ENCODE measurements at regions not wholly inside any gene's neighbourhood (a gene's known extent, or its start where the extent isn't known, plus 50 kb on each side); places are given as distances from the start of the nearest gene placed in this dataset.
"Not testable (repeated sequence)": the region's sequence is repeated elsewhere in the genome, so short reads cannot be mapped to it uniquely, and the experiment has no call there.

DNA sequence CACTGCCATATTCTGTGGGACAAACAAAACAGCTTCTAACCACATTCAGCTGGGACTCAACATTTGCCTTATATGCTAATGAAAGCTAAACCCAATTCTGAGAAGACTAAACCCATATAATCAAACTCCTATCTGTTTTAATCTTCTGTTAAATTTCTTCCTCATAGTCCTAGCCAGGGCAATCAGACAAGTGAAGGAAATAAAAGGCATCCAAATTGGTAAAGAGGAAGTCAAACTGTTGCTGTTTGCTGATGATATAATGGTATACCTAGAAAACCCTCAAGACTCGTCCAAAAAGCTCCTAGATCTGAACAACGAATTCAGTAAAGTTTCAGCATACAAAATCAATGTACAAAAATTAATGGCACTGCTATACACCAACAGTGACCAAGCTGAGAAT, 157.1 kb downstream of the PHLDA1 start:
- in situ Hi-C loops (cut with MboI; ENCODE audit: low sequenced_read_pairs) = no loop called here

DNA sequence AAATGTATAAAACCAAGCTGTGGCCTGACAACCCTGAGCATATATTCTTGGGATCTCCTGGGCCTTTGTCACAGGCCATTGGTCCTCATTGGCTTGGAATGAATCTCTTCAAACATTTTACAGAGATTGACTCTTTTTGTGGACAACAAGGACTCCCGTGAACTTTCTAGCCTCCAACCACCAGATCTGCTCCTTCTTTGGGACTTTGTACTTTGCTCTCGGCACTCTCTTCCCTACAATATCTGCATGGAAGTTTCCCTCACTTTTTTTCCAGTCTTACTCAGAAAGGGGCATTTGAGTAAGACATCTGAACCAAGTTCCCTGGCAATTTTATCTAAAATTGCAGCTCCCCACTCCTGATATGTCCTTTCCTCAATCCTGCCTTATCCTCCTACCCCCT, 158.8 kb downstream of the PHLDA1 start:
- in situ Hi-C loops (cut with MboI; ENCODE audit: low sequenced_read_pairs) = no loop called here

DNA sequence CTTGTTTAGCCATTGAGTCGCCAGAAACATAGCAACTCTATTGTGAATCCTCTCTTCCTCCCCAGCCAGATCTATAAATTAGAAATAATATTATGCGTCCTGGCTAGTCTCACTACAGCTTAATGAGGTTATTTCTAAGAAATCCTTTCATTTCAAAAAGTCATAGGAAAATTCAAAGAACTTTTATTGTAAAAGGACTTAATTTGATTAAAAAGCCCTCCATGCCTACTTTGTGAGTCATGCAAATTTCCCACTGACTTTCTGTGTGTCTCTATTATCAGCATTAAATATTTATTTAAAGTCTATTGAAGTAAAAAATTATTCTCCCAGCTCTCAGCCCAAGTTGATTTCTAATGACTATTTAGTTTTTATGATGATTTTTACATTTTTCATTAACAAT, 160.7 kb downstream of the PHLDA1 start:
- in situ Hi-C loops (cut with MboI; ENCODE audit: low sequenced_read_pairs) = no loop called here

DNA sequence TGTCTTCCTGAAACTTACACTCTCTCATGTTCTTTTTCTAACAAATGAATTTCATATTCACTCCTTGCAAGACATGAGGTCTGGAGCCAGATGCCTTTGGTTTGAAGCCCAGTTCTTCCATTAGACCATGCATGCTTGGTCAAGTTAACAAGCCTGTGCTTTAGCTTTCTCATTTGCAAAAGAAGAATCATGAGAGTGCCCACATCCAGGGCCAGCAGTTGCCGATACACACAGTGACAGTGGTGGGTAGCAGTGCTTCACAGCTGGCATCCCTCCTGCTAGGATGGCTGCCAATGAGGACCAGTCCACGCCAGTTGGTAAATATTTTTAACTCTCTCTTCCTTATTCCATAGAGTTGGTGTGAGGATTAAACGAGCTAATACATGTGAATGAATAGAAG, 163.1 kb downstream of the PHLDA1 start:
- in situ Hi-C loops (cut with MboI; ENCODE audit: low sequenced_read_pairs) = no loop called here

DNA sequence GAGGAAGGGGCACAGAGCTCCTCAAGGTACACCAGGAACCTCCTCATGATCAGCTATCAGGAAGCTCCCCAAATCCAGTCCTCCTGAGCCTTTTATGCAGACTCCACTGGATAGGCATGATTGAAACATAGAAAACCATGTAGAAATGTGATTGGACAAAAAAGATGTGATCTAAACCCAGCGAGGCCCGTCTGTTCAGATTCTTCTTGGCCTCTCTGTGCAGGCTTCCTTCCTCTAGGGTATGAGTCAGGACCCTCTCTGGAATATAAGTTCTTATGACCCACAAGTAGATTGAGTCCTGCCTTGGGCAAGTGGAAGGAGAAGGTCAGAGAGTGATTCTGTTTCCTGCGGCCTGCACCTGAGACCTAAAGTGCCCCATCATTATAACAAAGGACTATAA, 166.3 kb downstream of the PHLDA1 start:
- in situ Hi-C loops (cut with MboI; ENCODE audit: low sequenced_read_pairs) = no loop called here

DNA sequence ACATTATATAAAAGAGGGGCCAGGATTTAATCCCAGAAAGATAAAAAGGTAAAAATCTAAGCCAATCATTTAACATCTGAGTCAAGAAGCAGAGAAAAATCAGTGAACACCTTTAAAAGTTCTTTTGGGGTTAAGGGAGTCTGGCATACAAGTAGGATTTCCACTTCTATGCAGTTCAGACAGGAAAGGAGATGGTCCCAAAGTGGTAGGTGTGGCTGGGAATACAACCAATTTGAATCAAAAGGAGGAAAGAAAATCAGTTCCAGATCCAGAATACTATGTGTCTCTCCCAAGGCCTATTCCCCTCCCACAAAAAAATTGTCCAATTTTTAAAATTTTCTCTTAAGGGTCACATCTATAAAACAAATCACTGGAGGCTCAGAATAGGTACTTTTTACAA, 167.4 kb downstream of the PHLDA1 start:
- in situ Hi-C loops (cut with MboI; ENCODE audit: low sequenced_read_pairs) = no loop called here

DNA sequence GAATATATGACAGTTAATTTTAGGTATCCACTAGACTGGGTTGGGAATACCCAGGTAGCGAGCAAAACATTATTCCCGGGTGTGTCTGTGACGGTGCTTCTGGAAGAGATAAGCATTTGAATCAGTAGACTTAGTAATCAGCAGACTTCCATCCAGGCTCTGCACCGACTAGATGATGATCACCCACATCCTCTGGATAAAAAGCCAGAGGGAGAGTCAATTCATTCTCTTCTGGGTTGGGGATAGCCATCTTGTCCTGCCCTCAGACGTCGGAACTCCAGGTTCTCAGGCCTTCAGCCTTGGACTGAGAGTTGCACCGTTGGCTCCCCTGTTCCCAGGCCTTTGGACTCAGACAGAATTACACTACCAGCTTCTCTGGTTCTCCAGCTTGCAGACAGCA, 168.0 kb downstream of the PHLDA1 start:
- in situ Hi-C loops (cut with MboI; ENCODE audit: low sequenced_read_pairs) = no loop called here

DNA sequence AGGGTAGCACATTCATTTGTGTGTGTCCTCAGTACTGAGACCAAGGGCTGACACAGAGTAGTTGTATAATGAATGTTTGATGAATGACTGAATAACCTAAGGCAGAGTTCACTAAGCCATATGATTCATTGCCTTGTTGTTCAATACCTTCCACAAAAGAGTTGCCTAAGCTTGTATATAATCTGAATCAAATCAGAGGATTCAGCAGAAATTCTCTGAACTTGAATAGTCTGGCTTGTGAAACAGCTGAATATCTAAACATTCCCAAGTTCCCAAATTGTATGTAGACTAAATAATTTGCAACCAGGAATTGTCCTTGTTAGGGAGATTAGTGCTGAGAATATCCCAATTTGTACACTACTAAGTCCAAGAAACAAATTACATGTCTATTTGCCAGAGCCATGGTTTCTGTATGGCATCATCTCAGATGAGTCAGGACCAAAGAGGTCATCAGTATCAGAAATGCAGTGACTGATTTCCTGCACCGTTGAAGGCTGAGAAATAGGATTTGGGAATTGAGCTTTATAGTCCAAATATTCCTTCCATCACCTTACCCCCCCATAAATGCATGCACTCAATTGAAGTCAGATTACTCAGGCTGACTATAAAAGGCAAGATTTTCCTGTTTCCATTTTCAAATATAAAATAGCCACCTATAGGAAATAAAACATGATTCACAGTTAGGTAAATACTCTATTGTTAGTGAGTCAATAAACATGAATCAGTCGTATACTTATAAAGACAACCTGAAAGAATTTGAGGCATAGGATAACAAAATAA, 168.7 kb downstream of the PHLDA1 start:
- in situ Hi-C loops (cut with MboI; ENCODE audit: low sequenced_read_pairs) = no loop called here

DNA sequence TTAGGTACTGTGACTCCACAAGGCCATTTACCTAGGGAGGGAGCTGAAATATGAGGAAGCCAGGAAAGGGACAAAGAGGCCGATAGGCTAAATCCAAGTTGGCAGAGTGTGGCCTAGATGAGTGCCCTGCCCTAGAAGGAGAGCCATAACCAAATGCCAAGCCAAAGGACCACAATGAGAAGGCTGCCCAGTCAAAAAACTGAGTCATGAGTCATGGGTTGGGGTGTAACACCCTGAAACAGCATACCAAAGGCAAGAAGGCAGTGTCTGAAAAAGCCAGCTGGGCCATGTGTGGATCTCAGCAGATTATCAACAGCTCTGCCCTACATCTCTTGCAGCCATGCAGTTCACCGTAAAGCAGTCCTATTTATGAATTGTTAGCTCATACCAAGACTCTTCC, 171.7 kb downstream of the PHLDA1 start:
- in situ Hi-C loops (cut with MboI; ENCODE audit: low sequenced_read_pairs) = no loop called here

DNA sequence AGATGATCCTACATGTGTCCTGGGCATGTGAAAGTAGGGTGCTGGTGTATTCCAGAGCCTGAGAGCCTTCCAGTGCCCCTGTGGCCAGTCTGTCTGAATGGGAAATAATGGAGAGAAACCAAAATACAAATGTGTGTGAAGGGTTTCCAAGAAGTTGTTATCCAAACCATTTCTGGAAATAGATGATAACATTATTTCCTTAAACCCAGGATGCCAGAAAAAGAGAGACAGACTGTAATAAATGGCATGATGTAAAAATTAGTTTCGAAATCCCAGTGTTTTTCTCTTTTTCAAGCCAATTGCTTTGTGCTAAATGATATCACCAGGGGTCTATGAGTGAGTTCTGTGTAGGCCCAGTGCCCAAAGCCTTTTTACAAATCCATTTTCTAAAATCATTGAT, 175.3 kb downstream of the PHLDA1 start:
- in situ Hi-C loops (cut with MboI; ENCODE audit: low sequenced_read_pairs) = no loop called here

DNA sequence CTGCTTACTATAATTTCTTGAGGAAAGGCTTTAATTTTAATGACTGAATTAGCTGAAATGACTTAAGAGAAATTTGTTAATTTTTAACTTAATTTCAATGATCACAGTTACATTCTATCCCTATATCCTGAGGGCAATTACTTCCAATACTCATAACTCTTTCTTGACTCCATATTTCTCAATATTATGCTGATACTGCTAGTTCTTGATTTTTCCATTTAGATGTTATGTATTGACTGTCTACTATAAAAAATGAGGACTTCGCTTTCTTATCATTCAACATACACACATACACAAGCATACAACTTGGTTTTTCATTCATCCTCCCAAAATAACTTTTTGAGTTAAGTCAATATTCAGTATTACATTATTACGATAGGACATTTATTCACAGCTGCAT, 176.2 kb downstream of the PHLDA1 start:
- in situ Hi-C loops (cut with MboI; ENCODE audit: low sequenced_read_pairs) = no loop called here

DNA sequence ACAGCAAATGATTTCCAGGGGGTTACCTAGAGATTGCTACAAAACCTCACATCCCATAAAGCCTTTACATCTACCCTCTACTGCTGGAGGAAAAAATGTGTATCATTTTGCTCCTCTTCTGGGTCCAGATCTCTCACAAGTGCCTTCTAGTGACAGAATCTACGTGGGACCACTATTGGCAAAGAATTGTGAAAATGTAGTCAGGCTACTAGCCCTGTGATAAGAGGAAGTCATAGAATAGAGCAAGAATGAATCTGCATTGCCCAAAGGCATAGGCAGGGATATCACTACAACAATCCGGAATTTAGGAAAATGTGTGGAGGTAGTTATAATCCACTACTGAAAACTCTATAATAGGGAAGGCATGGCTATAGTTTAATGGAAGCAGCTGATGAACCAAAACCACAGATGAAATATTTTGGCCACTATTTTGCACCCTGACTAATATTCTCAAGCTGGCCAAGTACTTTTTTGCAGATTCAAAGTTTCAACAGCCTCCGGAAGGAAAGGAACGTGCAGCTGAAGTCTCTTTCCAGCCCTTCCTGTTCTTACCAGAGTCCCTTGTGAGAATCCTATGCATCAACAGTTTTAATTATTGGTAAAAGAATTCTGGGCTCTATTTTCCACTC, 176.8 kb downstream of the PHLDA1 start:
- in situ Hi-C loops (cut with MboI; ENCODE audit: low sequenced_read_pairs) = no loop called here

DNA sequence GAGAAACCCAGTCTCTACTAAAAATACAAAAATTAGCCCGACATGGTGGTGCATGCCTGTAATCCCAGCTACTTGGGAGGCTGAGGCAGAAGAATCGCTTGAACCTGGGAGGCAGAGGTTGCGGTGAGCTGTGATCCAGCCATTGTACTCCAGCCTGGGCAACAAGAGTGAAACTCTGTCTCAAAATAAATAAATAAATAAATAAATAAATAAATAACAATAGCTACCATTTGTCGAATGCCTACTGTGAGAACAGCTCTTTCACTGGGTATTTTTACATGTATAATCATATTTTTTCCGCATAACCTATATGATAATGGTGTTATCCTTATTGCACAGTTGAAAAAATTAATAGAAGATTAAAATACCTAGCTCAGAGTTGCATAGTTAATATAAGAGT, 177.4 kb downstream of the PHLDA1 start:
- in situ Hi-C loops (cut with MboI; ENCODE audit: low sequenced_read_pairs) = not testable (repeated sequence)

DNA sequence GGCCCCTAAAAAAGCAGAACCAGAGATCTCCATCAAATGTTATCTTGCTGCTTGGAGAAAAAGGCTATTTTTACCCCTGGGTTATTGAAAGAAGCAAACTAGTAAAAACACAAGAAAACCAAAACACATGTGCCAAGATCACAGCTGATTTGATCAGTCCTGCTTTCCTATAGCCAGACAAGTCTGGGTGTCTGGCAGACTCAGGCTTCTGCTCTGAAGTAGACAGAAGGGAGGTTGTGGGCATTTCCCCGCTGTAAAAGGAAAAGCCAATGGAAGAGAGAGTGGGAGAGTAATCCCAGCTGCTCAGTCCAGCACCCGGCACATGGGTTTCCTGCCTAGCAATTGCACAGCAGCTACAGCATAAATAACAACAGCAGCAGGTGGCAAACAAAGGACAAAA, 177.9 kb downstream of the PHLDA1 start:
- in situ Hi-C loops (cut with MboI; ENCODE audit: low sequenced_read_pairs) = no loop called here

DNA sequence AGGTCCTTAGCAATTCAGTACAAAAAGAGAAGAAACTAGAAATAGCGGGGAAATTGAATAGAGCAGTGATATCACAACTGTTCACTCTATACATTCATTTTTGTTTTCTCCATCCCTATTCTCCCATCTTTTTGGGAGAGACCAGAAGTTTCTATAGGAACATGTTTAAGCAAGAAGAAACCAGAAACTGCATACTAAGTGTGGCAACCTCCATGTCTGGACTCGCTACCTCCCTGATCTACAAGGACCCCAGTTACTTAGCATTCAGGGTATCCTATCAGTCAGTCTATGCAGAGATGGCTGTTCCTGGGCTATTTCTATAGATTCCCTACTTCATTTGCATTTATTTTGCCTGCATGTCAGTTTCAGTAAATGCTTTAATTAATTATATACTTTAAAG, 178.6 kb downstream of the PHLDA1 start:
- in situ Hi-C loops (cut with MboI; ENCODE audit: low sequenced_read_pairs) = no loop called here

DNA sequence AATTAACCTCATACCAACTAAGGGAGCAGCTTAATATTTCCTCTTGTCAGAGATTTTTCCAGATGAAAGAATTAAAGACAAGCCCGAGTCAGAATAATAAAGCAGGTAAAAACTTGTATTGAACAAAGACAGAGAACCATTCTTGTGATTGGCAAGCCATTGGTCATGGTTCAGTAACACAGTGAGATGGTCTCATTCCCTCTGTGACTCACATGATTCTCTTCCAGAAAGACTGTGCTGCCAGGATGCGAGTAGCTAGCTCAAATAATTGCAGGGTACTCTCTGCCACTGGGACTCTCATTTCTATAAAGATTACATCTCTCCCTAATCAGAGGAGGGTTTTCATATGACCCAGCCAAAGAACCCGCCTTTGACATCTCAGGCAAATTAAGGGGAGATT, 179.4 kb downstream of the PHLDA1 start:
- in situ Hi-C loops (cut with MboI; ENCODE audit: low sequenced_read_pairs) = no loop called here

DNA sequence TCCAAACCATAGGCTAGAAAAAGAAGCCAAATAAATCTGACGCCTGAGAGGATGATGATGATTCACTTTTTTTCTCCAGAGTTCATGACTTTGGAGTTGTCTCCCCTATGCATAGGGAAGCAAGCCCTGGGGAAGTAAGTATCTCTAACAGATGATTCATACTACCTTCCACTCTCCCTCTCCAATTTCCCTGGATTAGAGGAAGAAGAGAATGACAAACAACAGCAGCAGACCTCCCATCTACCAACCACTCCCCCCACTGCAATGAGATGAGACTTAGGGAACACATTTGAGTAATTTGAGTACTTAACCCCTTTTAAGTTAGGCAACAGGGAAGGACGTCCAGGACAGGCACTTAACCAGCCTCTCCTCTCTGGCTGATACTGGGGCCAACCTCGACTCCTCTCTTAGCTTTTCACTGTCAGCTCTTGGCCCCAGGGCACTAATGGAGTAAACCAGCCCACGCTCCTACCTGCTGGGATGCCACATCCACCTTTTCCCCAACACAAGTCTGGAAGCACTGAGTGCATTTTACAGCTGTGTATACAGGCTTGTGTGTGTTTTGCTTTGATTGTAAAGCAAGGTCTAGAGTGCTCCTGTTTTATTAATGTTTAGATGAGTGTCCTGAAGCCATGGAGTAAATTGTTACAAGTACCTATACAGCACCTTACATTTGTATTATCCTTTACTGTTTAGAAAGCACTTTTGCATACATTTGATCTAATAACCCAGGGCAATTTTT, 180.7 kb downstream of the PHLDA1 start:
- in situ Hi-C loops (cut with MboI; ENCODE audit: low sequenced_read_pairs) = no loop called here

DNA sequence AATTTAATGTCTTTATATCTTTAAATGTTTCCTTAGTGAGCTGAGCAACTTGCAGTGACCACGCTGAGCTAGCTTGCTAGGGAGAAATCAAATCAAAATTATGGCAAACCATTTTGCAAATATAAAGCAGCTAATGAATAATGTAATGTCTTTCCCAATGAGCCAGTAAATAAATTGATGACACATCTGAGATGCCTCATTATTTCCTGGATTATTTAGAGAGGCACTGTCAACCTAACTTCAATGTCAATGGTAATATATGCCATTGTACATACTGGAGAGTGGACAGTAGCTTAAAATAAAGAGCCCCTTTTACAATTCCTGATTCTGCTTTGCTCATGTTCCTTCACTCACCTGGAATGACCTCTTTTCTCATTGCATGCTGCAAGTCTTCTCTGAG, 182.6 kb downstream of the PHLDA1 start:
- in situ Hi-C loops (cut with MboI; ENCODE audit: low sequenced_read_pairs) = no loop called here

DNA sequence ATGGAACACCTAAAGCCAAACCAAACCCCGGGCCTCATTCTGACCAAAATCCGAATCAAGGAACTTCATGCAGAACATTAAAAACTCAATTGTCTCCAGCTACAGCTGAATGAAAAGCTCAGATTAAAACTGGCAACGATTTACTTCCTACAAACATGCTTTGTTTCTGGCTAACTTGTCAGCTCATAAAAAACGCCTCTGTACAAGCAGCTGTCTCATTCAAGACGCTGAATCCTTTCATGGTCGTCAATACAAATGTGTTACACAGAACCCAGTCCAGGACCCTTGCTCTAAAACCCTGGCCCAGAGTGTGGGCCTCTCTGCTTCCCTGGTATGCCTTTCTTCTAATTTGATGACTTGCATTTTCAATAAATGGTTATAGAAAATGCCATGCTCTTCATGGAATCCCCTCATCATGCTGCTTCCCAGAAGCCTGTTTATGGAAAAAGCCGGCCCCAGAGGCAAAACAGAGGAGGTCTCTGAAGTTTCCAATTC, 183.1 kb downstream of the PHLDA1 start:
- in situ Hi-C loops (cut with MboI; ENCODE audit: low sequenced_read_pairs) = no loop called here

DNA sequence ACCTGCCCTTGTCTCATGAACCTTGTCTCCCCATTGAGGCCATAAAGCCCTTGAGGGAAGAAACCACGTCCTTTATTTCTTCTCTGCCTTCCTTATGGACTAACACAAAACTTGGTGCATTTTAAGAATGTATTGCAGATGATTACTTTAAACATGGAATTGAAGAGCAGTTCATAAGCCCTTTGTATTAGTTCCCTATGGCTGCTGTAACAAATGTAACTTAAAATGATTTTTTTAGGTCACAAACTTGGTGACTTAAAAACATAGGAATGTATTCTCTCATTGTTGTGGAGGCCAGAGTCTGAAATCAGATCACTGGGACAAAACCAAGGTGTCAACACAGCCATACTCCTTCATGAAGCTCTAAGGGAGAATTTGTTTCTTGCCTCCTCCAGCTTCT, 185.5 kb downstream of the PHLDA1 start:
- in situ Hi-C loops (cut with MboI; ENCODE audit: low sequenced_read_pairs) = no loop called here

DNA sequence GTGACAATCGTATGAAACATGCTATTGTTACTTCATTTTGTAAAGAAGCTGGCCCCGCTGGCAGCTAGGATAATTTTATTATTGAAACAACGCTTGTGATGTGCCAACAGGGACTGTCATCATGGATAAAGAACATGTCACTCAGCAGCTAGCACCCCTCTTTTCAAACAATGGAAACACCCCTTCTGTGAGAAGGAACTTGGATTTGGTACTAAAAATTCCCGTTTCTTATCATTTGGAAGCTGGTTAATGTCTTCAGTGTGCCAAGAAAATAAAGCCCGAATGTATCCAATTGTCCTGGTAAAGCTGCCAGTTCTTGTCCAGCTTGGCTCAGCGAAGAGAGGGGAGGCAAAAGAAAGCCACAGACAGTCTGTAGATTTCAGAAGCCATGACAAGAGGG, 186.6 kb downstream of the PHLDA1 start:
- in situ Hi-C loops (cut with MboI; ENCODE audit: low sequenced_read_pairs) = no loop called here
